Right cardiac atrium (tissue), 5 donors: ENCODE measurements at regions not wholly inside any gene's neighbourhood (a gene's known extent, or its start where the extent isn't known, plus 50 kb on each side); places are given as distances from the start of the nearest gene placed in this dataset.

Source experiments
- ATAC-seq, 2 donors: fragments of 200-7000 bp; cut with Tn5 transposase; one replicate each; pipeline versions ENCODE4 v1.8.0 to v1.9.1; 2020; ENCODE audit warnings: moderate library complexity in 2 of 2, mild to moderate bottlenecking in 1 of 2
- DNase-seq, 3 donors: peaks; one replicate each; pipeline ENCODE4 v3.0.0-alpha.2; 2020
- H3K27ac ChIP-seq: one replicate; pipeline ENCODE4 v1.5.1; 2013; ENCODE audit warnings: mild to moderate bottlenecking, low read length, control low read depth, moderate library complexity
- H3K27me3 ChIP-seq: one replicate; pipeline ENCODE4 v1.6.1; 2013; ENCODE audit not compliant: control insufficient read depth, insufficient read depth
- H3K4me1 ChIP-seq: one replicate; pipeline ENCODE4 v1.6.1; 2013; ENCODE audit warnings: low read length; ENCODE audit not compliant: control insufficient read depth, insufficient read depth
- H3K4me3 ChIP-seq: one replicate; pipeline ENCODE4 v1.5.1; 2013; ENCODE audit warnings: low read length, control low read depth
- H3K9me3 ChIP-seq: one replicate; pipeline ENCODE4 v1.6.1; 2013; ENCODE audit warnings: low read length; ENCODE audit not compliant: control insufficient read depth
- WGBS: extraction: QIAGEN DNeasy Blood & Tissue Kit; methylation state at CpG from one replicate; pipeline ENCODE4 v1.1.7; 2013; 5-methylcytosine and 5-hydroxymethylcytosine counted together
- intact Hi-C, 4 donors: fragments of 100-400 bp; cut with DNase I; formaldehyde crosslinking; loops; one replicate each; pipeline versions ENCODE4 v1.11.0 to v1.14.0; 2022 to 2023
- donor health status: healthy with polysubstance abuse.
- donor health status: DM: no; HTN: yes; CAD: no.
- donor health status: DM: no; HTN: no; CAD: no.
- donor health status: DM: no; HTN: yes; CAD: no; lungs with severe emphysema.
- donor health status: DM: yes; HTN: yes; CAD: no.

GRCh38 chr5:33341351-33341750 lies 99.4 kb upstream of the TARS1 start:
- Histone ChIP-seq H3K27me3 (no peaks in the 10 kb centered on the region), H3K27ac (no peak overlapping the region), H3K9me3 (no peaks in the 10 kb centered on the region), H3K4me1 (no peaks in the 10 kb centered on the region), H3K4me3 (no peak overlapping the region)
- DNase-seq (no peak), ATAC-seq (no peak)
- intact Hi-C loops = no loop called here
- WGBS = 77% methylated on average over 4 of the region's 4 CpGs

- intact Hi-C loops = no loop called here
- Histone ChIP-seq H3K9me3 (no peaks in the 10 kb centered on the region), H3K4me1 (no peaks in the 10 kb centered on the region), H3K27ac (no peak overlapping the region), H3K27me3 (no peaks in the 10 kb centered on the region), H3K4me3 (no peak overlapping the region)
- 60% methylated on average over 3 of the region's 3 CpGs for WGBS
- ATAC-seq (peak in 1 of 2 donors; percentile 37), DNase-seq (no peak)
Observed at GRCh38 chr5:33343676-33344327, 97.0 kb upstream of the TARS1 start.

GRCh38 chr5:33346534-33346933 lies 94.2 kb upstream of the TARS1 start:
- Histone ChIP-seq H3K27ac (no peak overlapping the region), H3K27me3 (no peaks in the 10 kb centered on the region), H3K9me3 (no peaks in the 10 kb centered on the region), H3K4me3 (no peak overlapping the region), H3K4me1 (no peaks in the 10 kb centered on the region)
- intact Hi-C loops = no loop called here
- ATAC-seq (no peak), DNase-seq (no peak)
- 87% methylated on average over 1 of the region's 1 CpG for WGBS

GRCh38 chr5:33361781-33362180 lies 79.0 kb upstream of the TARS1 start:
- Histone ChIP-seq H3K9me3 (no peaks in the 10 kb centered on the region), H3K4me1 (no peaks in the 10 kb centered on the region), H3K27me3 (no peaks in the 10 kb centered on the region), H3K27ac (no peak overlapping the region), H3K4me3 (no peak overlapping the region)
- intact Hi-C loops = no loop called here
- no peak for ATAC-seq
- WGBS = 94% methylated on average over 1 of the region's 1 CpG
- DNase-seq = no peak

- 7% methylated on average over 4 of the region's 4 CpGs for WGBS
- ATAC-seq = peak; percentile 91 to 95
- no peaks in the 10 kb centered on the region for H3K27me3 ChIP-seq
- no peaks in the 10 kb centered on the region for H3K4me1 ChIP-seq
- peaks cover 4% of the 10 kb centered on the region for H3K9me3 ChIP-seq
- DNase-seq = peak; percentile 61 to 75 (median 64)
- no peak overlapping the region for H3K27ac ChIP-seq
- no peak overlapping the region for H3K4me3 ChIP-seq
- intact Hi-C loops = no loop called here
Observed at GRCh38 chr5:33362915-33363314, 77.8 kb upstream of the TARS1 start.

- Histone ChIP-seq H3K4me1 (no peaks in the 10 kb centered on the region), H3K27ac (peak overlapping the region; percentile 4), H3K4me3 (no peak overlapping the region), H3K9me3 (peaks cover 4% of the 10 kb centered on the region), H3K27me3 (no peaks in the 10 kb centered on the region)
- intact Hi-C loops = no loop called here
- ATAC-seq = peak; percentile 34 to 71
- 67% methylated on average over 3 of the region's 3 CpGs for WGBS
- peak in 2 of 3 donors; percentile 27 to 47 for DNase-seq
Observed at GRCh38 chr5:33363537-33363936, 77.2 kb upstream of the TARS1 start.

- DNase-seq = no peak
- Histone ChIP-seq H3K27ac (peak overlapping the region; percentile 21), H3K4me3 (no peak overlapping the region), H3K9me3 (peaks cover 4% of the 10 kb centered on the region), H3K27me3 (no peaks in the 10 kb centered on the region), H3K4me1 (no peaks in the 10 kb centered on the region)
- intact Hi-C loops = no loop called here
- 36% methylated on average over 2 of the region's 2 CpGs for WGBS
- peak in 1 of 2 donors; percentile 52 for ATAC-seq
Observed at GRCh38 chr5:33364406-33364805, 76.4 kb upstream of the TARS1 start.

GRCh38 chr5:33367416-33367815 lies 73.3 kb upstream of the TARS1 start:
- Histone ChIP-seq H3K4me1 (no peaks in the 10 kb centered on the region), H3K27ac (no peak overlapping the region)

GRCh38 chr5:33369485-33370465 lies 71.0 kb upstream of the TARS1 start:
- DNase-seq = no peak
- peaks cover 4% of the 10 kb centered on the region for H3K9me3 ChIP-seq
- 53% methylated on average over 5 of the region's 5 CpGs for WGBS
- no peaks in the 10 kb centered on the region for H3K4me1 ChIP-seq
- no peak overlapping the region for H3K27ac ChIP-seq
- H3K27me3 ChIP-seq = no peaks in the 10 kb centered on the region
- H3K4me3 ChIP-seq = no peak overlapping the region
- intact Hi-C loops = no loop called here
- ATAC-seq = peak; percentile 61 to 97

More at GRCh38 chr5:33367416-33367815, 73.3 kb upstream of the TARS1 start:
- no peaks in the 10 kb centered on the region for H3K27me3 ChIP-seq
- WGBS = 77% methylated on average over 3 of the region's 3 CpGs
- DNase-seq (no peak), ATAC-seq (no peak)
- H3K9me3 ChIP-seq = peaks cover 4% of the 10 kb centered on the region
- intact Hi-C loops = no loop called here
- H3K4me3 ChIP-seq = no peak overlapping the region

GRCh38 chr5:33370466-33370859 lies 70.3 kb upstream of the TARS1 start:
- H3K9me3 ChIP-seq = peaks cover 4% of the 10 kb centered on the region
- no peak overlapping the region for H3K27ac ChIP-seq
- no peak overlapping the region for H3K4me3 ChIP-seq
- ATAC-seq (no peak), DNase-seq (no peak)
- H3K4me1 ChIP-seq = no peaks in the 10 kb centered on the region
- no peaks in the 10 kb centered on the region for H3K27me3 ChIP-seq
- intact Hi-C loops = no loop called here
- 77% methylated on average over 2 of the region's 2 CpGs for WGBS

GRCh38 chr5:33371660-33372059 lies 69.1 kb upstream of the TARS1 start:
- no peak for ATAC-seq
- H3K27me3 ChIP-seq = no peaks in the 10 kb centered on the region

More at GRCh38 chr5:33371660-33372059, 69.1 kb upstream of the TARS1 start:
- DNase-seq = no peak
- intact Hi-C loops = no loop called here
- H3K9me3 ChIP-seq = peaks cover 6% of the 10 kb centered on the region
- H3K4me3 ChIP-seq = no peak overlapping the region
- H3K27ac ChIP-seq = no peak overlapping the region
- 96% methylated on average over 1 of the region's 1 CpG for WGBS
- no peaks in the 10 kb centered on the region for H3K4me1 ChIP-seq
